GM20000 (cell line): ENCODE measurements at regions not wholly inside any gene's neighbourhood (a gene's known extent, or its start where the extent isn't known, plus 50 kb on each side); places are given as distances from the start of the nearest gene placed in this dataset.

Experiments
- DNase-seq: peaks from one replicate; pipeline ENCODE4 v3.0.0; 2012; ENCODE audit warnings: low spot score
- CTCF ChIP-seq: IDR thresholded peaks from 2 replicates; pipeline ENCODE4 v1.5.1; 2012; ENCODE audit warnings: mild to moderate bottlenecking, control low read depth; ENCODE audit errors: extremely low read depth, missing control alignments

- TF ChIP-seq CTCF: no peak
- DNase-seq: no peak
These were observed 167.2 kb upstream of the ZBED5 start for GRCh38 chr11:11025087-11025486.

GRCh38 chr11:11022125-11022730 lies 164.4 kb upstream of the ZBED5 start:
- DNase-seq: peak; percentile 52
- TF ChIP-seq CTCF: peak; percentile 14

- no peak for TF ChIP-seq CTCF
- DNase-seq: no peak
These were observed 163.7 kb upstream of the ZBED5 start for GRCh38 chr11:11021563-11021962.

GRCh38 chr11:11020747-11021149 lies 162.9 kb upstream of the ZBED5 start:
- no peak for TF ChIP-seq CTCF
- DNase-seq: no peak

GRCh38 chr11:11020219-11020726 lies 162.4 kb upstream of the ZBED5 start:
- DNase-seq: no peak
- no peak for TF ChIP-seq CTCF

GRCh38 chr11:11016943-11017342 lies 159.1 kb upstream of the ZBED5 start:
- DNase-seq: no peak
- TF ChIP-seq CTCF: no peak

- no peak for DNase-seq
- no peak for TF ChIP-seq CTCF
These were observed 158.2 kb upstream of the ZBED5 start for GRCh38 chr11:11016068-11016467.
